B cell (primary cell): ENCODE measurements at regions not wholly inside any gene's neighbourhood (a gene's known extent, or its start where the extent isn't known, plus 50 kb on each side); places are given as distances from the start of the nearest gene placed in this dataset.

Source experiments
- ATAC-seq: fragments of 200-7000 bp; cut with Tn5 transposase; one replicate; pipeline ENCODE4 v1.10.0; 2021; ENCODE audit warnings: low read depth, mild to moderate bottlenecking, moderate number of reproducible peaks, moderate library complexity
- CTCF ChIA-PET: fragments of 350-600 bp; sonication (Branson Sonifier 250); formaldehyde crosslinking; loops from one replicate; lab custom pipeline; 2021; ENCODE audit warnings: antibody characterized with exemption, inconsistent platforms; lab: Charles Lee
- POLR2A ChIA-PET: fragments of 350-600 bp; sonication (Branson Sonifier 250); formaldehyde crosslinking; loops from one replicate; lab custom pipeline; 2021; ENCODE audit warnings: antibody characterized with exemption; lab: Charles Lee
- DNase-seq: peaks from one replicate; pipeline ENCODE4 v3.0.0; 2013
- H2AFZ ChIP-seq: 2 replicates; pipeline ENCODE4 v1.6.1; 2012; ENCODE audit warnings: mild to moderate bottlenecking, low read depth, low read length; ENCODE audit not compliant: insufficient read depth, poor library complexity, severe bottlenecking
- H3K27ac ChIP-seq, 2 donors: 1 replicate in 1 of 2; 2 replicates in 1 of 2; pipeline ENCODE4 v1.5.1; 2012 to 2013; ENCODE audit warnings: low read length in 2 of 2, mild to moderate bottlenecking in 2 of 2, moderate library complexity in 1 of 2
- H3K27me3 ChIP-seq, 4 experiments: fragments of 200-600 bp in 1 of 4; sonication (generic) in 1 of 4; replicated peaks in 1 of 4; 1 replicate in 2 of 4; 2 replicates in 2 of 4; pipeline versions ENCODE4 v1.6.1 to v1.7.0; 2013 to 2016; ENCODE audit warnings: low read length in 3 of 4, mild to moderate bottlenecking in 2 of 4, mixed read lengths in 1 of 4, moderate library complexity in 1 of 4; ENCODE audit not compliant: insufficient read depth in 4 of 4, control insufficient read depth in 3 of 4; ENCODE audit errors: control extremely low read depth in 1 of 4
- H3K36me3 ChIP-seq, 2 experiments: replicated peaks in 1 of 2; 1 replicate in 1 of 2; 2 replicates in 1 of 2; pipeline versions ENCODE4 v1.6.1 to v1.7.1; 2013; ENCODE audit warnings: low read length in 1 of 2; ENCODE audit not compliant: insufficient read depth in 2 of 2, control insufficient read depth in 1 of 2; ENCODE audit errors: control extremely low read depth in 1 of 2, extremely low read depth in 1 of 2
- H3K4me1 ChIP-seq, 2 donors: fragments of 200-600 bp in 1 of 2; sonication (generic) in 1 of 2; 1 replicate in 1 of 2; 2 replicates in 1 of 2; pipeline versions ENCODE4 v1.5.1 to v1.6.1; 2013 to 2017; ENCODE audit warnings: low read length in 2 of 2; ENCODE audit not compliant: control insufficient read depth in 2 of 2, insufficient read depth in 2 of 2
- H3K4me2 ChIP-seq: replicated peaks from 2 replicates; pipeline ENCODE3; 2012; ENCODE audit warnings: mild to moderate bottlenecking, low read depth, low read length; ENCODE audit not compliant: poor library complexity, severe bottlenecking
- H3K4me3 ChIP-seq, 5 experiments: fragments of 200-600 bp in 1 of 5; sonication (generic) in 1 of 5; 1 replicate in 3 of 5; 2 replicates in 2 of 5; pipeline versions ENCODE4 v1.5.1 to v1.7.0; 2011 to 2016; ENCODE audit warnings: low read length in 4 of 5, mild to moderate bottlenecking in 4 of 5, low read depth in 2 of 5, control low read depth in 1 of 5, moderate library complexity in 1 of 5; ENCODE audit not compliant: insufficient read depth in 1 of 5; ENCODE audit errors: control extremely low read depth in 1 of 5, extremely low read depth in 1 of 5
- H3K79me2 ChIP-seq: fragments of 200-600 bp; sonication (generic); one replicate; pipeline ENCODE4 v1.6.0; 2016; ENCODE audit warnings: low read length; ENCODE audit not compliant: control insufficient read depth, insufficient read depth
- H3K9ac ChIP-seq: fragments of 200-600 bp; sonication (generic); 2 replicates; pipeline ENCODE4 v1.6.1; 2017; ENCODE audit warnings: mild to moderate bottlenecking, low read length, moderate library complexity
- H3K9me3 ChIP-seq, 3 donors: one replicate each; pipeline versions ENCODE4 v1.6.1 to v1.7.1; 2013; ENCODE audit warnings: low read length in 2 of 3; ENCODE audit not compliant: control insufficient read depth in 2 of 3, insufficient read depth in 1 of 3; ENCODE audit errors: control extremely low read depth in 1 of 3
- H4K20me1 ChIP-seq: 2 replicates; pipeline ENCODE4 v1.6.0; 2012; ENCODE audit warnings: mild to moderate bottlenecking, low read length; ENCODE audit not compliant: insufficient read depth, control insufficient read depth, poor library complexity, severe bottlenecking
- H3K27ac Mint-ChIP-seq: one replicate; pipeline ENCODE4 v1.8.0; 2021; ENCODE audit warnings: mixed read lengths
- H3K27me3 Mint-ChIP-seq: one replicate; pipeline ENCODE4 v1.8.0; 2021; ENCODE audit warnings: mixed read lengths
- H3K4me1 Mint-ChIP-seq: one replicate; pipeline ENCODE4 v1.8.0; 2021; ENCODE audit warnings: mixed read lengths
- H3K4me3 Mint-ChIP-seq: one replicate; pipeline ENCODE4 v1.8.0; 2021; ENCODE audit warnings: mixed read lengths
- H3K9me3 Mint-ChIP-seq: one replicate; pipeline ENCODE4 v1.8.0; 2022; ENCODE audit warnings: mixed read lengths; ENCODE audit not compliant: insufficient read depth
- CTCF ChIP-seq: fragments of 200-600 bp; IDR thresholded peaks from one replicate; pipeline ENCODE4 v1.8.0; 2022; ENCODE audit warnings: antibody characterized with exemption, mild to moderate bottlenecking
- EZH2 ChIP-seq: IDR thresholded peaks from 2 replicates; pipeline ENCODE4 v1.6.1; 2012; ENCODE audit warnings: borderline replicate concordance, low read depth, mild to moderate bottlenecking, moderate library complexity, low read length; ENCODE audit not compliant: insufficient read depth, poor library complexity, severe bottlenecking
- WGBS: methylation state at CpG from one replicate; pipeline ENCODE4 v1.1.5; 2013; ENCODE audit warnings: missing lambda C conversion rate; ENCODE audit not compliant: insufficient coverage; 5-methylcytosine and 5-hydroxymethylcytosine counted together
- intact Hi-C: fragments of 100-400 bp; cut with micrococcal nuclease; formaldehyde crosslinking; loops from one replicate; pipeline ENCODE4 v1.10.0; 2022

GRCh38 chr21:19034041-19034440, 630.5 kb upstream of the TMPRSS15 start:
- Histone ChIP-seq H3K4me3 (no peak overlapping the region), H4K20me1 (no peaks in the 10 kb centered on the region), H3K9ac (no peak overlapping the region), H3K4me1 (no peaks in the 10 kb centered on the region), H3K27ac (no peak overlapping the region), H3K36me3 (no peaks in the 10 kb centered on the region), H2AFZ (no peak overlapping the region), H3K79me2 (no peaks in the 10 kb centered on the region), H3K4me2 (no peak overlapping the region), H3K9me3 (no peaks in the 10 kb centered on the region), H3K27me3 (no peaks in the 10 kb centered on the region)
- CTCF ChIA-PET: no interaction called here
- POLR2A ChIA-PET: no interaction called here
- Mint-ChIP-seq H3K27ac (no peak overlapping the region), H3K27me3 (no peaks in the 10 kb centered on the region), H3K4me3 (no peak overlapping the region), H3K9me3 (no peaks in the 10 kb centered on the region), H3K4me1 (no peaks in the 10 kb centered on the region)
- TF ChIP-seq EZH2 (no peak), CTCF (no peak)
- DNase-seq (no peak), ATAC-seq (no peak)
- WGBS: no CpG with 5 or more reads among the region's 4 CpGs
- intact Hi-C loops: no loop called here

DNA sequence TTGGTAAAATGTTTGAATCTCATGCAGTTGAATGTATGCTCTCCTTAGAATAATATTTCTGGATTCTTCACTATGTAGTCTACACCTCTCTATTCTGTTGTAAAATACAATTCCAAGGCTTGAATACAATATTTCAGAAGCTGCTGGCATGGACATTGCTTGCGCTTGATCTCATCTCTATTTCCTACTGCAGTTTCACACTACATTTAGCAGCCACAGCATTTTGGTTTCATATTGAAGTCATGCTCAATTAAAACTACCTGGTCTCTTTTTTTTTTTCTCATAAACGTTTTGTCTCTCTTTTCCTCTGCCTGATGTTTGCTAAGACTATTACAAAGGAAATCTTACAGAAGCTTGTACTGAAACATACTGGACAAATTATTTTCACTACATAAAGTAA, 631.0 kb upstream of the TMPRSS15 start:
- Histone ChIP-seq H3K9me3 (no peaks in the 10 kb centered on the region), H3K27ac (no peak overlapping the region), H3K4me3 (no peak overlapping the region), H3K4me1 (no peaks in the 10 kb centered on the region), H3K27me3 (no peaks in the 10 kb centered on the region), H3K4me2 (no peak overlapping the region), H4K20me1 (no peaks in the 10 kb centered on the region), H2AFZ (no peak overlapping the region), H3K79me2 (no peaks in the 10 kb centered on the region), H3K9ac (no peak overlapping the region), H3K36me3 (no peaks in the 10 kb centered on the region)
- DNase-seq (no peak), ATAC-seq (no peak)
- TF ChIP-seq EZH2 (no peak), CTCF (no peak)
- Mint-ChIP-seq H3K4me1 (no peaks in the 10 kb centered on the region), H3K9me3 (no peaks in the 10 kb centered on the region), H3K4me3 (no peak overlapping the region), H3K27ac (no peak overlapping the region), H3K27me3 (no peaks in the 10 kb centered on the region)
- ChIA-PET CTCF (no interaction called here), POLR2A (no interaction called here)
- intact Hi-C loops: no loop called here
- 100% methylated on average over 1 of the region's 2 CpGs for WGBS
